Heart right ventricle (tissue), 16 donors: ENCODE measurements at regions not wholly inside any gene's neighbourhood (a gene's known extent, or its start where the extent isn't known, plus 50 kb on each side); places are given as distances from the start of the nearest gene placed in this dataset.

Experiments used
- ATAC-seq, 8 donors: fragments of 200-7000 bp; cut with Tn5 transposase; one replicate each; pipeline ENCODE4 v1.9.1; 2020; ENCODE audit warnings: mild to moderate bottlenecking in 8 of 8, moderate library complexity in 8 of 8, moderate number of reproducible peaks in 1 of 8
- DNase-seq, 2 donors: peaks; one replicate each; pipeline ENCODE4 v3.0.0-alpha.2; 2020
- H3K27ac ChIP-seq, 10 donors: fragments of 200-600 bp; sonication (generic) in 2 of 10; one replicate each; pipeline versions ENCODE4 v1.5.0 to v1.8.0; 2020 to 2022; ENCODE audit warnings: mild to moderate bottlenecking in 3 of 10
- H3K27me3 ChIP-seq, 7 donors: fragments of 200-600 bp; one replicate each; pipeline ENCODE4 v1.8.0; 2021 to 2022; ENCODE audit warnings: mild to moderate bottlenecking in 2 of 7
- H3K36me3 ChIP-seq, 9 donors: fragments of 200-600 bp; sonication (generic) in 1 of 9; one replicate each; pipeline versions ENCODE4 v1.5.0 to v1.8.0; 2020 to 2022; ENCODE audit warnings: mild to moderate bottlenecking in 2 of 9
- H3K4me1 ChIP-seq, 9 donors: fragments of 200-600 bp; sonication (generic) in 1 of 9; one replicate each; pipeline versions ENCODE4 v1.5.0 to v1.8.0; 2020 to 2022; ENCODE audit warnings: mild to moderate bottlenecking in 4 of 9
- H3K4me3 ChIP-seq, 10 donors: fragments of 200-600 bp; sonication (generic) in 2 of 10; one replicate each; pipeline versions ENCODE4 v1.5.0 to v1.8.0; 2020 to 2022; ENCODE audit warnings: mild to moderate bottlenecking in 7 of 10, moderate library complexity in 2 of 10
- H3K9me3 ChIP-seq, 11 donors: fragments of 200-600 bp in 10 of 11; sonication (generic) in 2 of 11; one replicate each; pipeline versions ENCODE4 v1.5.0 to v1.8.0; 2013 to 2022; ENCODE audit warnings: mild to moderate bottlenecking in 2 of 11, control low read depth in 1 of 11, moderate library complexity in 1 of 11
- CTCF ChIP-seq, 9 donors: fragments of 200-600 bp; sonication (generic) in 2 of 9; IDR thresholded peaks; one replicate each; pipeline versions ENCODE4 v1.5.0 to v1.8.0; 2021 to 2022; ENCODE audit warnings: antibody characterized with exemption in 9 of 9, mild to moderate bottlenecking in 5 of 9, moderate library complexity in 1 of 9
- WGBS, 2 donors: extraction: QIAGEN DNeasy Blood & Tissue Kit; methylation state at CpG; one replicate each; pipeline ENCODE4 v1.1.7; 2013; ENCODE audit warnings: inconsistent platforms in 1 of 2; 5-methylcytosine and 5-hydroxymethylcytosine counted together
- intact Hi-C, 10 donors: fragments of 100-400 bp; cut with DNase I; formaldehyde crosslinking; loops; one replicate each; pipeline versions ENCODE4 v1.11.1 to v1.14.2; 2022
- donor health status: Arrhythmogenic right ventricular cardiomyopathy.
- donor health status: ischemic (EF 13 %, LVEDD 7.1; RV severe dilation, severe dysfunction).
- donor health status: healthy with polysubstance abuse.
- donor health status: DM: no; HTN: yes; CAD: no.
- donor health status: DM: no; HTN: no; CAD: no.
- donor health status: ischemic (EF 25% LVEDD 6.9; RV normal size, moderate dysfunction).
- donor health status: ischemic (EF 25% LVEDD 5.7; RV mildly dilated, moderate dysfunction).
- donor health status: healthy.
- donor health status: DM: yes; HTN: yes; CAD: no.
- donor health status: Ischemic cardiomyopathy.
- donor health status: ischemic (EF 35%, LVEDD 5.7; RV mildly dilated, moderate dysfunction).
- donor health status: nonischemic (EF 11% LVEDD 7.7; RV severe dilation, severe dysfunction).
- donor health status: DM: yes; HTN: yes; CAD: no.
- donor health status: PGD.
- donor health status: ischemic (EF 29% LVEDD 5.4; RV normal size, mild dysfunction).
- donor health status: nonischemic (EF 23%, LVEDD 6.1; RV moderate dilation, normal function).

- no peaks in the 10 kb centered on the region for H3K4me1 ChIP-seq
- H3K27me3 ChIP-seq: peaks cover 0 to 11% (median 0%) of the 10 kb centered on the region in 7 donors
- TF ChIP-seq CTCF (IDR thresholded peaks at IDR 0.05): no peak
- H3K9me3 ChIP-seq: peaks cover 0 to 2% (median 0%) of the 10 kb centered on the region in 11 donors
- H3K27ac ChIP-seq: no peak overlapping the region
- H3K4me3 ChIP-seq: no peak overlapping the region
- ATAC-seq: no peak
- no peak for DNase-seq
- WGBS, 2 donors: 71 to 77% methylated on average over 10 of the region's 10 CpGs
- intact Hi-C loops: no loop called here
- no peaks in the 10 kb centered on the region for H3K36me3 ChIP-seq
Measured at GRCh38 chr16:73319261-73319660, 271.3 kb upstream of the ZFHX3 start.

- DNase-seq: no peak
- no peak for TF ChIP-seq CTCF (IDR thresholded peaks at IDR 0.05)
- H3K9me3 ChIP-seq: peaks cover 0 to 11% (median 0%) of the 10 kb centered on the region in 11 donors
- peaks cover 0 to 11% (median 0%) of the 10 kb centered on the region in 7 donors for H3K27me3 ChIP-seq
- H3K4me1 ChIP-seq: no peaks in the 10 kb centered on the region
- WGBS, 2 donors: 90 to 92% methylated on average over 12 of the region's 12 CpGs
- H3K36me3 ChIP-seq: no peaks in the 10 kb centered on the region
- intact Hi-C loops: no loop called here
- H3K4me3 ChIP-seq: no peak overlapping the region
- ATAC-seq: no peak
- no peak overlapping the region for H3K27ac ChIP-seq
Measured at GRCh38 chr16:73317321-73317857, 269.5 kb upstream of the ZFHX3 start.

- peaks cover 0 to 3% (median 0%) of the 10 kb centered on the region in 7 donors for H3K27me3 ChIP-seq
- H3K4me1 ChIP-seq: no peaks in the 10 kb centered on the region
- TF ChIP-seq CTCF (IDR thresholded peaks at IDR 0.05): no peak
- WGBS, 2 donors: 65 to 79% methylated on average over 7 of the region's 7 CpGs
- DNase-seq (no peak), ATAC-seq (no peak)
- intact Hi-C loops: no loop called here
- no peak overlapping the region for H3K27ac ChIP-seq
- no peaks in the 10 kb centered on the region for H3K36me3 ChIP-seq
- peaks cover 0 to 11% (median 0%) of the 10 kb centered on the region in 11 donors for H3K9me3 ChIP-seq
- no peak overlapping the region for H3K4me3 ChIP-seq
Measured at GRCh38 chr16:73315645-73316044, 267.7 kb upstream of the ZFHX3 start.

- Histone ChIP-seq H3K27ac (no peak overlapping the region), H3K4me3 (no peak overlapping the region), H3K27me3 (no peaks in the 10 kb centered on the region), H3K9me3 (peaks cover 0 to 11% (median 0%) of the 10 kb centered on the region in 11 donors), H3K4me1 (no peaks in the 10 kb centered on the region), H3K36me3 (no peaks in the 10 kb centered on the region)
- no peak for ATAC-seq
- no peak for DNase-seq
- WGBS, 2 donors: 90 to 93% methylated on average over 2 of the region's 2 CpGs
- TF ChIP-seq CTCF (IDR thresholded peaks at IDR 0.05): no peak
- intact Hi-C loops: no loop called here
Measured at GRCh38 chr16:73313950-73314349, 266.0 kb upstream of the ZFHX3 start.
